ENCODE measurements at regions not wholly inside any gene's neighbourhood (a gene's known extent, or its start where the extent isn't known, plus 50 kb on each side); places are given as distances from the start of the nearest gene placed in this dataset.

- Histone ChIP-seq H3K56ac (ENCODE audit: extremely low read depth, insufficient read depth, low read length) (no peak overlapping the region), H2AK5ac (ENCODE audit: low read depth, low read length) (0 out of 2 replicates have a peak overlapping the region, but pooled peaks have one; percentile 24), H3K9ac (ENCODE audit: low read depth, low read length) (no peak overlapping the region), H3K27ac (ENCODE audit: insufficient read depth, low read length) (no peak overlapping the region), H4K91ac (ENCODE audit: insufficient read depth, low read depth, low read length) (no peak overlapping the region), H3K18ac (ENCODE audit: low read depth, low read length) (no peak overlapping the region), H3K4me1 (ENCODE audit: control insufficient read depth, insufficient read depth, low read length) (peaks cover 5% of the 10 kb centered on the region; the same call in 1 of the 2 replicates), H2BK120ac (ENCODE audit: low read depth, low read length) (no peak overlapping the region), H2BK5ac (ENCODE audit: low read depth, low read length, poor library complexity, severe bottlenecking) (no peak overlapping the region), H3K4me2 (ENCODE audit: low read depth, low read length) (no peak overlapping the region), H3K4ac (ENCODE audit: low read depth, low read length) (no peak overlapping the region), H3K14ac (replicated peaks; ENCODE audit: low read depth, low read length) (no peak overlapping the region), H2BK15ac (ENCODE audit: low read depth, low read length) (no peak overlapping the region), H4K20me1 (ENCODE audit: insufficient read depth, low read length) (no peaks in the 10 kb centered on the region), H3K9me1 (ENCODE audit: insufficient read depth, low read length) (no peaks in the 10 kb centered on the region), H4K5ac (ENCODE audit: low read depth, low read length) (no peak overlapping the region), H3K36me3 (ENCODE audit: control insufficient read depth, insufficient read depth, low read length) (no peaks in the 10 kb centered on the region), H3K23ac (ENCODE audit: low read depth, low read length) (no peak overlapping the region), H2AK9ac (replicated peaks; ENCODE audit: low read depth, low read length, poor library complexity) (no peak overlapping the region), H3K27me3 (ENCODE audit: control insufficient read depth, insufficient read depth, low read length) (no peaks in the 10 kb centered on the region), H2BK20ac (ENCODE audit: low read depth, low read length) (no peak overlapping the region), H3K9me3 (ENCODE audit: control insufficient read depth, insufficient read depth, low read length) (no peaks in the 10 kb centered on the region), H3K4me3 (ENCODE audit: insufficient read depth, low read depth, low read length) (no peak overlapping the region), H3K79me1 (ENCODE audit: low read depth in 1 of 2, low read length in 2 of 2) (peaks cover 0 to 27% of the 10 kb centered on the region in 2 experiments; a peak in 3 of 4 replicates), H4K8ac (ENCODE audit: low read depth in 2 of 2, low read length in 2 of 2) (no peak overlapping the region), H2AFZ (replicated peaks; ENCODE audit: low read length, poor library complexity) (no peak overlapping the region)
- in situ Hi-C loops (cut with MboI; ENCODE audit: low sequenced_read_pairs) (no loop called here), intact Hi-C loops (cut with micrococcal nuclease) (no loop called here), dilution Hi-C loops (cut with HindIII; ENCODE audit: low sequenced_read_pairs, unreplicated experiment) (no loop called here)
- BruUV-seq (replicated peaks), result no TSS peak
- DNase-seq, result no peak
- CTCF ChIA-PET, result interaction anchor here (0.8 to 1.3 kb wide), 2 partner anchors 10 kb away, joined by 3 read pairs; no protein-coding TSS in a partner anchor
- no CpG with 5 or more reads among the region's 7 CpGs for WGBS, 2 experiments (ENCODE audit: extremely low coverage in 2 of 2, insufficient read length in 1 of 2)
- no peak for ATAC-seq (ENCODE audit: low read depth)
- POLR2A ChIA-PET (ENCODE audit: unreplicated experiment), result no interaction called here
- TF ChIP-seq BHLHE40 (IDR thresholded peaks at IDR 0.05; ENCODE audit: low read depth, low read length), result no peak
Measured at GRCh38 chr13:99056381-99057014, 78.6 kb upstream of the DOCK9 start.
